ENCODE measurements at regions not wholly inside any gene's neighbourhood (a gene's known extent, or its start where the extent isn't known, plus 50 kb on each side); places are given as distances from the start of the nearest gene placed in this dataset.

DNA sequence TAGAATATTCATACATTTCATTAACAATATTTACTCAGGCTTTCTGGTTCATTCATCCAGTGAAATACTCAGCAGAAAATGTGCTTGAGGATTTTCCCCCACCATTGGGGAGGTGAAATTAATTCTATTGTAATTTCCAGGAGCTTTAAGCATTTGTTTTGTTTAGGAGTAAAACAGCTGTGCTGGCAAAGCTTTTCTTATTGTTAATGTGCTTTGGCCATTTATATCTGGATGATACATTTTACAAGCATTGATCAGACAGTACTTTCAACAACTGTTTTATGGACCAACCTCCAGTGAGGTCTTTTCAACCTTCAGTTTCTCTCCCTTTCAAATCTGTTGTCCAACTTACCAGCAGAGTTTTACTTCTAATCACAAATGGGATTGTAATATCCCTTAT, 672.4 kb downstream of the CDH11 start:
- no peak for DNase-seq

DNA sequence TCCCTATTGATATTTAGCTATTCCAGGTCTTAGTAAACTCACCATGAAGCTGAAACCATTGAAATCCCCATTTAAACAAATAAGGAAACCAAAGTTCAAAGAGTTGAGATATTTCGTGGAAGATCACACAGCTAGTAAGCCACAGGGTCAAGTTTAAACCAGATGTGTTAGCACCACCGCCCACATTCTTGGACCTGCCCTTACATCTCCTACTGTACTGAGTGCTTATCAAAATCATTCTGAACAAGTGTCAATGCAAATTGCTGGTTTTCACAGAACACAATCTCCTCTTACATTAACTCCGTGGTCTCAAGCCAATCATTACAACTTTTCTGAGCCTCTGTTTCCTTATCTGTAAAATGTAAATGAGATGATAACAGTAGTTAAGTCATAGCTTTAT, 676.2 kb downstream of the CDH11 start:
- DNase-seq = no peak

DNA sequence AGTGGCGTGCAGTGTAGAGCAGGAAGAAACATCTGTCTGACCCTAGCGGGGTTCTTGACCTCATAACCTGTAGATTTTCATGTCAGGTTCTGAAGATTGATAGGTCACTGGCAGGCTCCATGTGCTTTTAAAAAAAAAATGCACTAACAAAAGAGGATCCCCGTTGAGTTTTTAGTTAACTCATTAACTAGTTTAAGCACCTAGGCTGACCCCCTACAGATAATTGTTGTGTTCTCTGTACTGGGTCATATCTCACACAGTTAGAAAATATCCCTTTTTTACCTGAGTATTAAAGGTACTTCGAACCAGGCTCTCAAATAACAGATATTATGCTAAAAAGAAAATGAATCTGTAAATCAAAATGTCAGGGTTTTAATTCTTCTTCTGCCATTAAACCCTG, 676.6 kb downstream of the CDH11 start:
- no peak for DNase-seq

DNA sequence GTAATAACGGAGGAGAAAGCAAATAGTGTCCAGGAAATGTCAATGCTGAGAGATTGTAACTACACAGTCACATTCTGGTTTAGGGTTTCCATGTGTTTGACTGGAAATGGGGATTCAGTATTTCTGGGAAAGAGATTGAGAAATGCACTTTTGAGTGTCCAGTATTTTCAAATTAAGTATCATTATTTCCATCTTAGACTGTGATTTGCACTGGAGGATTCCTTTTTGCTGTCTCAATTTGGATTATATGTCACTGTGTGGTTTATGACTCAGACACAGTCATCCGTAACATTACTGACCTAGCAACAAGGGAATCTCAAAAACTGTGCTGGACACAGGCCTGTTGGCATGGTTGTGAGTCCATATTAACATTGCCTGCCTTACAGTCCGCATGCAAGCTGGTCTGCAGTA, 681.4 kb downstream of the CDH11 start:
- DNase-seq = no peak

DNA sequence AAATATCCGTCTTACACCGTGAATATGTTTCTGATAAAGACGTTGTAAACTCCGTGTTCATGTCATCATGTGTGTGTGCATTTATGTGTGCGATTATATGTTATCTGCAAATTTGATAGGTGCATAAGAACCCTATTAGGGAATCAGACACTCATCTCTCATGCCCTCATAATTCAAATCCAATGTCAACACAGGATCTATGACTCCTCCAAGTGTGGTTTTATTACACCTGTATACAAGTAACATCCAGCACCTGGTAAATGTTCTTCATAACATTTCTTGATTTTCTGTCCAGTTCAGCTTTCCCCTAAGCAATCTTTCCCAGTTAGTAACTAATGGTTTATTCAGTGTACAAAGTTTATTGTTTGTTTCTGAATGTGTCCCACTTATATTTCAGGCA, 681.9 kb downstream of the CDH11 start:
- no peak for DNase-seq

DNA sequence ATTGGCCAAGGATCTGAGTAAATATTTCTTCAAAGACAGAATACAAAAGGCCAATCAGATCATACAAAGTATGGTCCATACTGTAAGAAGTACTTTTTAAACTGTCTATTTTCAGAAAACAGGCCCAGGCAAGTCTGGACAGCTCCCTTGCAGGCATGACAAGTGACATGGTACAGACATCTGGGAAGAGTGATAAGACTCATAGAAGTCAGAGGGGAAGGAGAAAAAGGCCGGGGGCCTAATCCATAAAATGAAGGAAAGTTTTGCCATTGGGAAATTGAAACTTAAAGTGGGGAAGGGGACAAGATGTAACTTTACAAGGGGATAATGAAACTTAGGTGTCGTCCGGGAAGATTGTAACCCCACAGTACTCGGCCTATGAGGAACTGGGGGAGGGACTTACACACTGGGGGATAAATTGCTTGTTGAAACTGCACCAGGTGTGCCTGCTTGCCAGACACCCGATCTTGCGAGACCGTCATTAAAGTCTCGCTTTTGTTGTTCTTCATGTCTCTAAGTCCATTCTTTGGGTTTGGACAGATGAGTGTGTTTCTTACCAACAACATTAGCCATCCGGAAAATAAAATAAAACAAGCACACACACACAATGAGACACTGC, 684.0 kb downstream of the CDH11 start:
- DNase-seq = no peak

DNA sequence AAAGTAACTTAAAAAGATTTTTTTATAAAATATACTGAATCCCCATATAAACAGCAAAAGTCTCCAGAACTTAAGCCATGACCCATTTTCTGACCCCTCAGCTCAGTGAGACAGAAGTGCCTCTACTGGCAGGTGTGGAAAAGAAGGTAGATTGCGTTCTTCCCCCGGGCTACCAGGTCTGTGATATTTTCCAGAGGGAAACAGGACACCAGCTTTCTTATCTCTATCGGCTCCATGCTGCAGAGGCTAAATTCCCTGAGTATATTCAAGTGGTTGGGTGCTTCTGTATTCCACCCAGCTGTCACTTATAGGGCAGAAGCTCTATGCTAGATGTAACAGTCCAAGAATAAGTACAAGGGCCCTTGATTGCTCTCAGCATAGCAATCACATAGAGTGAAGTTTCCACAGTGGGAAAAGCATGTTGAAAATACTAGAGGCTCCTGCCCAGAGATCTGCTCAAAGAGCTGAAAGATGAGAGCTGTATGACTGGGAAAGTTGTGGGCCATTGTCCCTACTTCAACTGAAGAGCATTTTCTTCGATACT, 687.3 kb downstream of the CDH11 start:
- DNase-seq = no peak

DNA sequence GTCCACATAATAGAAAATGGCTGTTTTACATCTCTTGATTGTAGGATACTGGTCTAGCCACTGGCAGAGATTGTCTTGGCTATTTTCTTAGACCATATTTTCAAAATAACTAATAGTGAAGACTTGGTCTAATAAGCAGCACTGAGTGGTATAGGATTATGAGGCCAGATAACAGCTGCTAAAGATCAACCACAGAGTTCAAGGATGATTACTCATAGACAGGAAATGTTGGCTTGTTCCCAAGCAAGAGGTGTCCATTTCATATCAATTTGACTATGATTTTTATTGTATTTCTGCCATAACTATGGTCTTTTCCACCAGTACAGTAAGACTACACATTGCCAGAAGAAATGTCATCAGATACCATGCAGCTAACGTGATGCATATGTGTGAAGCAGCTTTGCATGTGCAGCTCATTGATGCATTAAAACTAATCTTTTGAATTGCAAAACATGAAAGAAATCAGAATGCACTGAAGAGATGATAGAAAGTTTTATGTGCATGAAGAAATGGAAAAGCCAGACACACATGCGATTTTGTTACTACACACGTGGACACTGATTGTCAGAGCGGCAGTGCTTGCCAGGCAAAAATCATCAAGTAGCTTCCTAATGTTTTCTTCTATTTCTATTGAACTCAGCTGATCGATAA, 693.3 kb downstream of the CDH11 start:
- no peak for DNase-seq

DNA sequence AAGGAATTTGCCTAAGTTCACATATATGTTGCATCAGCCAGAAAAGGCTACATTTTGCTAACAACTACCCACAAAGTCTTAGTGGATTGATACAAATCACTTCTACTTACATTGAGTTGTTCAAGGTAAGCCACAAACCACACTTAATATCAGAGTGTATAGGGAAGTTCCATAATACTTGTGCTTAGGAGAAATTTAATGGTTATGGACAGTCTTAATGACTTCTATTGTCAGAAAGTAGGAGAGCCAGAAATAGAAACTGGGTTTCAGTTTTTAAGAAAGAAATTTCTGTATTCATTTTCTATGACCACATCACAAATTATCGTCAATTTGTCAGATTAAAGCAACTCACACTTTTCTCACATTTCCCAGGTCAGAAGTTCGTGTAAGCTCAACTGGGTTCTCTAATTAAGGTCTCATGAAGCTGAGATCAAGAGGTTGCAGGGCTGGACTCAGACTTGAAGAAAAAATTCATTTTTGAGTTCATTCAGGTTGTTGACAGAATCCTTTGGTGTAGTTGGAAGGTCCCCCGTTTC, 695.7 kb downstream of the CDH11 start:
- DNase-seq = no peak

DNA sequence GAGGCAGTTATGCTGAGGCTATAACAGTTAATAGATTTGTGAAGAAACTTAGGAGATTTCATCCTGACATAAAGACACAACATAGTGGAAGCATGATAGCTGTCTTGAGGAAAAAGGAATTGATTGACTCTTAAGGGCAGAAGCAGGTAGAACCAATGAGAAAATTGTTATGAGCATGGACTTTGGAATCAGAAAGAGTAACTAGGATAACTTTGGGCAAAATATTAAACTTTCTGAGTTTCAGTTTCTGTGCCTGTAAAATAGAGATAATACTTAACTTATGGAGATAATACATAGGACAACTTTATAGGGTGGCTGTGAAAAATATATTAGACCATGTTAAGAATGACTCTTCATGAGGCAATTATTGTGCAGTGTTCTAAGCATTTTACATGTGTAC, 696.5 kb downstream of the CDH11 start:
- DNase-seq = no peak

DNA sequence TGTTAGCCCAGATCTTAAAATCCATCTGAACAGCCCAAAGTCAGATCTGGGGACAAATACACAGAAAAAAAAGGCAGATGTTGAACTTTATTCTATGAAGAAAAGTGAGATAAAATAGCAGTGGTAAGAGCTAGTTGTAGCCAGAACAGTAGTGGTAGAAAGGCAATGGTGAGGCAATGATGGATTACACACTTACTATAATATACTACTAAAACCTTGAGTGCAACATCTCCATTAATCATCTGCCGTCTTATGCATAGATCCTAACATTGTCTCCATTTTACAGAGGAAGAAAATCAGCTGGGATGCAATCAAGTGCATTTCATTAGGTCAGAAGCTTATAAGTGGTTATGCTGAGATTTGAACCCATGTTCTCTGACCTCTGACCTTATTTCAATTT, 699.6 kb downstream of the CDH11 start:
- DNase-seq = no peak

DNA sequence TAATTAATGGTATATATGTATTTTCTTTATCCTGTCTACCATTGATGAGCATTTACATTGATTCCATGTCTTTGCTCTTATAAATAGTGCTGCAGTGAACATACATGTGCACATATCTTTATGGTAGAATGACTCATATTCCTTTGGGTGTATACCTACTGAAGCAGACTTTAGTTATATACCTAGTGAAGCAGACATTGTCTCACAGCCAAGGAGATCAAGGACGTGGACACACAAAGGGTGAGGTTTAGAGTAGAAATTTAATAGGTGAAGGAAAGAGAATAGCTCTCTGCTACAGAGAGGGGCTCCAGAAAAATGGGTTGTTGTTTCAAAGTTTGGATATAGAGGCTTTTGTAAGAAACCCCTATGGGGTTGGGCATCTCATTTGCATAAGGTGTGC, 700.3 kb downstream of the CDH11 start:
- no peak for DNase-seq

DNA sequence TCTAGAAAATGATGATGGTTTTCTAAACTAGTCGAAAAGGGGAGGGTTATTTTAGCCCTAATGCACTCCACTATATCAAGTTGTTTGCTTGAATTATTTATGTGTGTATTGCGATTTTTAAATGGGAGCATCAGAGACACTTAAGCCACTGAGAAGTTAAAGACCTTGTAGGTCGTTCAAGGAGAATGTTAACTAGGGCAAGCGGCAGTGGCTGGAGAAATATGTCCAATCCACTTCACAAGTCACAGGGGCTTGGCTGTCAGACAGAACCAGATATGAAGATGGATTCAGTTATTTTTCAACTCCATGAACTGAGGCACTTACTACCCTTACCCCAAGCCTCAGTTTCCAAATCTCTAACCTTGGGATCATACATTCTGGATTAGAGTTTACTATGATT, 702.0 kb downstream of the CDH11 start:
- no peak for DNase-seq

DNA sequence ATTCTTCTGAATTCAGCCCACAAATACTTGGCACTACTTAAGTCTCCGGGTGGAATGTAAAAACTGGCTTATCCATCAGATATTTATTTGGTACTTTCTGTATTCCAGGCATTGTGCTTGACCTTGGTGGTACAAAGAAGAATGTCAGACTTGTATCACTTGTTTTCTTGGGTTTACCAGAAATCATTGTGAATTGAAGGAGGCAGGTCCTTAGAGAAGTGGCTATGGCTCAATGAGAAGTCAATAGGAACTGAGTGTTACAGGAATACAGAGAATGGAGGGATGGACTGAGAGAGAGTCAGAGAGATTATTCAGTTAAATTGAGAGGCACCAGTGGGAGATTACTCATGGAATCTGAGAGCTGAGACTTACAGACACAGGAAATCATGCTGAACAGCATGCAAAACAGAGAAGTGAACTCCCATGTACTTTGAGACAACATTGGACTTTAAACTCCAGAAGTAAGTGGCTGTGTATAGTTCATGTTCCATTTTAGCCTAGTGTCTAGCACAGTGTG, 704.1 kb downstream of the CDH11 start:
- no peak for DNase-seq

DNA sequence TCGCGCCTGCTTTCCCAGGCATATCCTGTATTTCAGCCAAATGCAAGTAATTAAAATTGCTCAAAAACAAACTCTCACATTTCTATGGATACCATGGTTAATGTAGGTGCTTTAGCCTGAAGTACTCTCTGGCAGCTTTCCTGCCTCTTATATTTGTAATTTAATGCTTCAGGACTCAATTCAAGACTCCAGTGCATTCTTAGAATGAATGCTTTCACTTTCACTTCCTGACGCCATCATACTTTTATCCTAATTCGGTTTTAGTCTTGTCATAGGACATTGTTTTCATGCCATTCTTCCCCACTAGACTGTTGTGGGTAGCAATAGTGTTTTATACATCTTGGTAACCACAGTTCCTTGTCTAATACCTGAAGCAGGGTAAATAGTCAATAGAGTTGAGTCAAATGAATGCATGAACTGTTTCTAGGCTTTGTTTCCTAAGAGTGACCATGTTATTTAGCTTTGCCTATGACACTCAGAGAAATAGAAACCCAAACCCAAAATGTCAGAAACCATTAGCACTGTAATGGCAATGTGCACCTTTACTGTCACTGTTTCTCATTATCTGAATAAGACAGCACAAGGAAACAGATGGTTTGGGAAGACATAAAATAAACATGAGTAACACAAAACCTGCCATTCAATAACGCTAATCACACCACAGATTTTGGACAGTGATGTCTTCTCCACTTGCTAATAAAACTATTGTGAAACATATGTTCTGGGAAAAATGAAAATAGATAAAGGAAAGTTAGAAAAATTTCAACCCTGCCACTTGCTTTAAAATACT, 705.5 kb downstream of the CDH11 start:
- no peak for DNase-seq

DNA sequence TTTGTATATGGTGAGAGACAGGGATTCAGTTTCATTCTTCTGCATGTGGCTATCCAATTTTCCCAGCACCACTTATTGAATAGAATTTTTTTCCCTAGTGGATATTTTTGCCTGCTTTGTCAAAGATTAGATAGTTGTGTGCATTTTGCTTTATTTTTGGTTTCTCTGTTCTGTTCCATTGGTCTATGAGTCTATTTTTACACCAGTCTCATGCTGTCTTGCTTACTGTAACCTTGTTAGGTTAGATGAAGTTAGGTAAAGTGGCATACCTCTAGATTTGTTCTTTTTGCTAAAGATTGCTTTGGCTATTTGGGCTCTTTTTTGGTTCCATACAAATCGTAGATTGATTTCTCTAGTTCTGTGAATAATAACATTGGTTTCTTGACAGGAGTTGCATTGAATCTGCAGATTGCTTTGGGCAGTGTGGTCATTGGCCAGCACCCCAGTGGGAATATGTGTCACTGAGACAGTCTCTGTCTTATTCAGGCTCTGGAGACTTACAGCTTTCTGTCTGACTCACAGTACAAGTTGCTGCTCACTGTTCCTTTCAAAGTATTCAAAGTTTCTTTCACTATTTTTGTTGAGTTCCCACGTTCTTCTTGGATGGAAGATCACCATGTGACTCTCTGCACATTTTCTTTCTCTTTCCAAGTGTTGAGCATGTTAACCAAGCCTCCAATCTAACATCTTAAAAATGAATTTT, 709.1 kb downstream of the CDH11 start:
- DNase-seq = no peak

DNA sequence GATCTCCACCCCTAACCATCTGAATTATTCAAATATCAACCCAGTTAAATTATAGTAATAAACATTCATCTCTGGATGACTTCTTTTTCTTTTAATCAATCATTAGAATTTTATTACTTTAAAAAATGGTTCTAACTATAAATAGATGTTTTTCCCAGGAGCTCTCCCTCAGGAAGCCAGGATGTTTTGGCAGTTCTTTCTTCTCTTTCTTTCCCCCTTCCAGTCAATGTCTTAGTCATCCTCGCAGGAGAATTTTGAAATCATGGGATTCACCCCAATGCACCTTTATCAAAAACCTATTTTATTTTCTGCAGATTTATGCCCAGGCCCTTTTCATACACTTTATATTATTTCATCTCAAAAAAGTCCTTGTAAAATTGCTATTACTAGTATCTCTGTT, 711.6 kb downstream of the CDH11 start:
- DNase-seq = no peak

DNA sequence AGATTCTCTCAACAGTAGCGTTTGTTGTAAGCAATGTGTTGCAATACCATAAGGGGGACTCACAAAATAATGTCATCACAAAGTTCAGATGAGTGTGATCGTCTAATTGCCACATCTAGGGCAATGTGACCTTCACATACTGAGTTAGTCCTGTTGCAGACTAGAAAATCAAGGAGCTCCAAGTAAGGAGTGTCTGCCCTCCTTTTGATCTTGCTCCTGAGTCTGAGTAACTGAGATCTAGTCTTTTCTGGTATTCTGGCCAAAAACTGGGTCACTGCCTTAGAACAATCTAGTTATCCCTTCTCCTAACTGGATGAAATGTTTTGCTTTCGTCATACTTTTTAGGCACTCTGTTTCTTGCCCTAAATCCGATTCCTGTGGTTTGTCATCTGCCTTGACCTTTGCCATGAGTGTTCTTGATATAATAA, 712.1 kb downstream of the CDH11 start:
- no peak for DNase-seq

DNA sequence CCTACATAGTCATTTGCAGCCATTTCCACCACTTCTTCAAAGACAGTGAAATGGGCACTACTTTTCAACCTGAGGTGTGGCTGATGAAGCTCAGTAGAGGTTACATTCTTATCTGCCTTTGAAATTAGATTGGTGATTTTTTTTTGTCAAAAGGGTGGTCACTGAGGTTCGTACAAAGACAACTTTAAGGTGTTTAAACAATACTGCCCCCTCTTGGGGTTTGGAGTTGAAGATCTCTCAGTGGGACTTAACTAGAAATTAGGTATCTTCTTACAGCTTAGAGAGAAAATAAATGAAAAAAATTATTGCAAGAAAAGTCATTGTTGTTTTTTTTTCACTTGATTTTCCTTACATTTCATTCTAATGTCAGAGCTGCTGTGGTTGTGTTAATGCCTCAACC, 713.2 kb downstream of the CDH11 start:
- DNase-seq = no peak

DNA sequence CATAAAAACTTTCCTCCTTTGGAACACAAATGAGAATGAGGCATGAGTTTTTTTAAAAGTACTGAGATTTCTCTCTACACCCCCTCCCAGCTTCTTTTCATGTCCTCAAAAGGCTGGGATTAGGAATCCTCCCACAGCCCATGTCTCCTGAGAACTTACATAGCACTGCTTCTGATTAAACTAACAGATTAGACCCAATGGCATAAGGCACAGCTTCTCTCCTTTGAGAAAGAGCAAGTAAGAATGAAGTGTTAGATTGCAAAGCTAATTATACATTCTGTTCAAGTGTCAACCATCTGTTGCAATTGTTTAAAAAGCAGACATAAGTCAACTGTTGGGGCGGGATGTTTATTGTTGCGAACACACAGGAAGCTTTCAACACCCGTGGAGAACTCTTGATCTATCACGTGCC, 715.1 kb downstream of the CDH11 start:
- no peak for DNase-seq

DNA sequence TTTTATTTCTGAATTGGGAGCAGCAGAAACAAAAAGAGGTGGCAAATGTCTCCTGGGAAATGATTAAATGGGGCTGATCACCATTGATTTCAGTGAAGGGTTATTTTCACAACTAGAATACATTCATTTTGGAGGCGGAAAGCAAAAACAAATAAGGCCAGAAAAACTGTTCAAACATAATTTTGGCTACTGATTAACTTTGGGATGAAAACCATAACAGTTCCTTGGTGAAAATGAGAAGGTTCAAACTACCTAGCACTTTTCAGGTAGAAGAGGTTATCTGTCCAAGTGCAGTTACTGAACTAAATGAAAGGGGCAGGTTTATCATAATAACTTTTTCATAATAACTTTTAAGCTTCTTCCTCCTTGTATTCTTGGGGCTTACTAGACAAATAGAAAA, 718.5 kb downstream of the CDH11 start:
- no peak for DNase-seq

DNA sequence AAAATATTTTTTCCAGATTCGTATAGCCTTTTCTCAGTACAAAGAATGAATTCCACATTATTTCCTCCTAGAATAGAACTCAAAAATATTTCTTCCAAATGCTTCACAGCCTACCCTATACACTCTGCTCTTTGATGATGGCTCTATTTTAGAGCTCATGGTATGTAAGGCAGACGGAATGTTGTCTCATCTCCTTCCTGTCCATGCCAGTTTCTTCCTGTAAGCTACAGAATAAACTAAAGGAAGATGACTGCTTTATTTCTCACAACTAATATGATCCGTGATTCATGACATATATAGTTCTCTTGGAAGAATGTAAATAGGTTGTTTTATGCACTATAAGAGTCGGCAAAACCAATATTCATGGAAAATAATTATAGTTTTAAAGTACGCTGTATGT, 723.1 kb downstream of the CDH11 start:
- no peak for DNase-seq

DNA sequence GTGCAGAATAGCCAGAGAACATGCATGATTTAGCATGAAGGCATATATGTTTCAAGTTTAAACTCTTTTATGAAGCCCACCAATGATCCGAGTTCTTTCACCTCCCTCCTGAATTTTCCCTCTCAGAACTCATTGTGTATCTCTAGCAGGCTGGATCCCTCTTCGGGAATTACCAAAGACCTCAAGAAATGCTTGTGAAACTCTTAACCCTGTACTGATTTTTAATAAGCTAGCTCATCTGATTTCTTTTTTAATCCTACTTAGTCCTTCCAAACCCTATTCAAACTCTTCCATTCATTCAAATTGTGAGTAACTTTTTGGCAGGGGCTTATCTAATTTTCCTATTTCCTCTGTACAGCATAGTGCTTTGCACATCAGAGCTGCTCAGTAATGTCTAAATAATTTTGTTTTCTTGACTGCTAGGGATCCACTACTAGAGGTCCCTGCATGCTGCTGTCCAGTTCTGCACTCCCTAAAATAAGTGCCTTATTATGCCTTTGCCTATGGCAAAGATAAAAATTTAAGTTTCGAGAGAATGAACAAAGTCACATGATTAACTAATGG, 723.8 kb downstream of the CDH11 start:
- no peak for DNase-seq
